Ishikawa (cell line): ENCODE measurements at regions not wholly inside any gene's neighbourhood (a gene's known extent, or its start where the extent isn't known, plus 50 kb on each side); places are given as distances from the start of the nearest gene placed in this dataset.

Experiments
- CEBPB ChIP-seq: IDR thresholded peaks from 2 replicates; pipeline ENCODE4 v1.6.1; 2012
- CREB1 ChIP-seq: IDR thresholded peaks from 2 replicates; pipeline ENCODE4 v1.6.1; 2012; ENCODE audit warnings: low read depth
- EGR1 ChIP-seq: IDR thresholded peaks from 2 replicates; pipeline ENCODE4 v1.6.1; 2012
- EP300 ChIP-seq: IDR thresholded peaks from 2 replicates; pipeline ENCODE4 v1.6.1; 2012; ENCODE audit warnings: borderline replicate concordance
- FOXM1 ChIP-seq: IDR thresholded peaks from 2 replicates; pipeline ENCODE4 v1.6.1; 2012; ENCODE audit warnings: low read depth, borderline replicate concordance
- MAX ChIP-seq: IDR thresholded peaks from 2 replicates; pipeline ENCODE4 v1.6.1; 2012
- NFIC ChIP-seq: IDR thresholded peaks from 2 replicates; pipeline ENCODE4 v1.6.1; 2012
- RAD21 ChIP-seq: IDR thresholded peaks from 2 replicates; pipeline ENCODE4 v1.6.1; 2012; ENCODE audit warnings: low read depth
- TAF1 ChIP-seq: IDR thresholded peaks from 2 replicates; pipeline ENCODE4 v1.6.1; 2012; ENCODE audit warnings: low read depth, mild to moderate bottlenecking
- TCF12 ChIP-seq: IDR thresholded peaks from 2 replicates; pipeline ENCODE4 v1.6.1; 2012; ENCODE audit warnings: low read depth
- TEAD4 ChIP-seq: IDR thresholded peaks from 2 replicates; pipeline ENCODE4 v1.6.1; 2012
- YY1 ChIP-seq: IDR thresholded peaks from 2 replicates; pipeline ENCODE4 v1.6.1; 2012; ENCODE audit warnings: low read depth
- ZBTB7A ChIP-seq: IDR thresholded peaks from 2 replicates; pipeline ENCODE4 v1.6.1; 2012; ENCODE audit warnings: low read depth
- TF ChIP-seq, protein P1 (sequence below): IDR thresholded peaks from 2 replicates; pipeline ENCODE4 v1.6.1; 2012
- TF ChIP-seq, protein P2 (sequence below): IDR thresholded peaks from 2 replicates; pipeline ENCODE4 v1.6.1; 2012; ENCODE audit warnings: low read depth, mild to moderate bottlenecking

DNA sequence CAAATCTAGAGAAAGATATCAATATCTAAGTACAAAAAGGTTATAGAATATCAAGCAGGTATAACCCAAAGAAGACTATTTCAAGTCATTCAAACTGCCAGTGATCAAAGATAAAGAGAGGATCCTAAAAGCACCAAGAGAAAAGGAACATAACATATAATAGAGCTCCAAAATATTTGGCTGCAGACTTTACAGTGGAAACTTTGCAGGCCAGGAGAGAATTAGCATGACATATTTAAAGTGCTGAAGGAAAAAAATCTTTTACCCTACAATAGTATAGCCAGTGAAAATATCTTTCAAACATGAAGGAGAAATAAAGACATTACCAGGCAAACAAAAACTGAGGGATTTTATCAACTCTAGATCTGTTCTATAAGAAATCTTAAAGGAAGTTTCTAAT is 254.3 kb upstream of the ARHGEF26 start:
- TF ChIP-seq CREB1 (no peak), EP300 (no peak), YY1 (no peak), RAD21 (no peak), CEBPB (no peak), TCF12 (no peak), EGR1 (no peak), TEAD4 (no peak), MAX (no peak), FOXM1 (no peak), ZBTB7A (no peak), TAF1 (no peak), NFIC (no peak)
- TF ChIP-seq, protein P1, sequence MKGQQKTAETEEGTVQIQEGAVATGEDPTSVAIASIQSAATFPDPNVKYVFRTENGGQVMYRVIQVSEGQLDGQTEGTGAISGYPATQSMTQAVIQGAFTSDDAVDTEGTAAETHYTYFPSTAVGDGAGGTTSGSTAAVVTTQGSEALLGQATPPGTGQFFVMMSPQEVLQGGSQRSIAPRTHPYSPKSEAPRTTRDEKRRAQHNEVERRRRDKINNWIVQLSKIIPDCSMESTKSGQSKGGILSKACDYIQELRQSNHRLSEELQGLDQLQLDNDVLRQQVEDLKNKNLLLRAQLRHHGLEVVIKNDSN, result no peak
- TF ChIP-seq, protein P2, sequence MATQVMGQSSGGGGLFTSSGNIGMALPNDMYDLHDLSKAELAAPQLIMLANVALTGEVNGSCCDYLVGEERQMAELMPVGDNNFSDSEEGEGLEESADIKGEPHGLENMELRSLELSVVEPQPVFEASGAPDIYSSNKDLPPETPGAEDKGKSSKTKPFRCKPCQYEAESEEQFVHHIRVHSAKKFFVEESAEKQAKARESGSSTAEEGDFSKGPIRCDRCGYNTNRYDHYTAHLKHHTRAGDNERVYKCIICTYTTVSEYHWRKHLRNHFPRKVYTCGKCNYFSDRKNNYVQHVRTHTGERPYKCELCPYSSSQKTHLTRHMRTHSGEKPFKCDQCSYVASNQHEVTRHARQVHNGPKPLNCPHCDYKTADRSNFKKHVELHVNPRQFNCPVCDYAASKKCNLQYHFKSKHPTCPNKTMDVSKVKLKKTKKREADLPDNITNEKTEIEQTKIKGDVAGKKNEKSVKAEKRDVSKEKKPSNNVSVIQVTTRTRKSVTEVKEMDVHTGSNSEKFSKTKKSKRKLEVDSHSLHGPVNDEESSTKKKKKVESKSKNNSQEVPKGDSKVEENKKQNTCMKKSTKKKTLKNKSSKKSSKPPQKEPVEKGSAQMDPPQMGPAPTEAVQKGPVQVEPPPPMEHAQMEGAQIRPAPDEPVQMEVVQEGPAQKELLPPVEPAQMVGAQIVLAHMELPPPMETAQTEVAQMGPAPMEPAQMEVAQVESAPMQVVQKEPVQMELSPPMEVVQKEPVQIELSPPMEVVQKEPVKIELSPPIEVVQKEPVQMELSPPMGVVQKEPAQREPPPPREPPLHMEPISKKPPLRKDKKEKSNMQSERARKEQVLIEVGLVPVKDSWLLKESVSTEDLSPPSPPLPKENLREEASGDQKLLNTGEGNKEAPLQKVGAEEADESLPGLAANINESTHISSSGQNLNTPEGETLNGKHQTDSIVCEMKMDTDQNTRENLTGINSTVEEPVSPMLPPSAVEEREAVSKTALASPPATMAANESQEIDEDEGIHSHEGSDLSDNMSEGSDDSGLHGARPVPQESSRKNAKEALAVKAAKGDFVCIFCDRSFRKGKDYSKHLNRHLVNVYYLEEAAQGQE, result no peak

DNA sequence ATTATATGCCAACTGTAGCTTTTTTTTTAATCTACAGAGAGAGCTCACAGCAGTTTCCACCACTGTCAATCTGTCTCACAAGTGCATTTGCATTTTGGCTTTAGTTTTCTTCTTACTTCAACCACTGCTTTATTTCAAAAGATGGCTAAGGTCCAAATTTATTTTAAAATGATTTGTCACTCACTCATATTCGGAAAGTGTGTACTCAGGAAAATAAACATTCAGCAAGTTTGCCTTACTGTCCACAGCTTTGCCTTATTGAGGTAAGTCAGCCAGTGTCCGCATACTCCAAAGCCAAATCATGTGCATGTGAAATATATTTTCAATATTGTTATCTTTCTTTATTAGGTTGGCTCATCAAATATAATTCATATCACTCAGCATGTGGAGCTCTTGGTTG is 240.7 kb upstream of the ARHGEF26 start:
- TF ChIP-seq RAD21 (no peak), YY1 (no peak), ZBTB7A (no peak), TEAD4 (no peak), FOXM1 (no peak), CREB1 (no peak), TAF1 (no peak), EGR1 (no peak)

GRCh38 chr3:153881201-153881600 is 240.0 kb upstream of the ARHGEF26 start:
- no peak for TF ChIP-seq RAD21
- TF ChIP-seq, protein P1, result no peak
- TF ChIP-seq FOXM1, result no peak
- TF ChIP-seq CEBPB, result no peak
- TF ChIP-seq EGR1, result no peak
- no peak for TF ChIP-seq TAF1
- TF ChIP-seq CREB1, result no peak
- TF ChIP-seq TEAD4, result no peak
- TF ChIP-seq EP300, result no peak
- no peak for TF ChIP-seq ZBTB7A
- no peak for TF ChIP-seq TCF12
- TF ChIP-seq NFIC, result no peak
- no peak for TF ChIP-seq YY1
- TF ChIP-seq, protein P2, result no peak
- TF ChIP-seq MAX, result no peak

DNA sequence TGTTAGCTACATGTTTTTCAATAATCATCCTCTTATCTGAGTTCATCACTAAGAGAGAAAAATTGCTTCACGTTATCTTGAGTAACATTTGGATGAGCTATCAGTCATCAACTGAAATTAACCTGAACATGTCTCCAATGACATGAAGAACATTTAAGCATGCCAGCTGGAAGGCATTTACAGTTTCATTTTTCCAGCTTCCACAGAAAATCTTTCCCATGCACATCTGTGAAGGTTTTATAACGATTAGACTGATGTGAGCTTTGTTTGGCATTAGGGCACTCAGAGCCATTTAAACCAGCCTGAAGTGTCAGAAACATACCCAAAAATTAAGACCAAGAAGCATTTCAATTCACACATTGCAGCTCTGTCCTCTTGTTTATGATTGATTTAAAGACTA is 235.8 kb upstream of the ARHGEF26 start:
- TF ChIP-seq FOXM1, result no peak
- no peak for TF ChIP-seq YY1
- TF ChIP-seq TCF12, result no peak
- TF ChIP-seq, protein P1, result no peak
- no peak for TF ChIP-seq RAD21
- no peak for TF ChIP-seq ZBTB7A
- TF ChIP-seq MAX, result no peak
- TF ChIP-seq TAF1, result no peak
- no peak for TF ChIP-seq TEAD4
- no peak for TF ChIP-seq CREB1
- TF ChIP-seq CEBPB, result no peak
- no peak for TF ChIP-seq EGR1
- no peak for TF ChIP-seq NFIC
- TF ChIP-seq, protein P2, result no peak
